ENCODE measurements at regions not wholly inside any gene's neighbourhood (a gene's known extent, or its start where the extent isn't known, plus 50 kb on each side); places are given as distances from the start of the nearest gene placed in this dataset.
"Not testable (repeated sequence)": the region's sequence is repeated elsewhere in the genome, so short reads cannot be mapped to it uniquely, and the experiment has no call there.

DNA sequence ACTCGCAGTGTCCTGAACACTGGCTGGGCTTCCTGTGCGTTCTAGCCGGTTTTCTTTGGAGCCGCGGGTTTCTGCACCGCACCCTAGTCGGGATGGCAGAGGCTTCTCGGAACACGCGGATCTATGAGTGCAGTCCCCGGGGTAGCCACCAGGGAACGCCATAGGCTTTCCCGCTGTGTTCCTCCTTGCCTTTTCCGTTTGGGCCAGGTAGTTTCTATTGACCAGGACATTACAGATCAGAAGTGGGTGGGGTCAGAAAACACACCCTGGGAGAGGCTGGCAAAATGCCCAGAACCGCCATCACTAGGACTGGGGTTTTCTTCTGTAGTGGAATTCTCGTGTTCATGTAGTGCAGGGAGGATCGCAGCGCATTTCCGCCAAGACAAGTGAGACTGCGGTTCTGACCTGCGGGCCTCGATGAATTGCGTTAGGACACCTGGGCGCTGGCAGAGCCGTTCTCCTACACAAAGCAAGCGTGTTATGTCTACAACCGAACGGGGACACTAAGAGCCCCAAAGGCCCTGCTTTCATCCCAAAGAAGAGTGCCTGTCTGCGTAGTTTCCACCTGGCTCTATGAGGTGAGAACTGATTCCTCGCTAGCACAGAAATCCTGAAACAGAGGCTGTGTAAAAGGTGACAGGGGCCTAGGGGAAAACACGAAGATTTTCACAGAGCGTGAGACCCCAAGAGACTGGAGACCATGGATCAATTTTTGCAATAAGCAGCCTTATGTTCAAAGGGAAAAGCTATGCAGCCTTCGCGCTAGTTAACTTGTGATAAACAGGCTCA is 121.5 kb downstream of the PPIAL4G start:
- FAIRE-seq; H3K27ac ChIP-seq (ENCODE audit: control insufficient read depth, insufficient read depth); H3K4me1 ChIP-seq (ENCODE audit: control insufficient read depth, insufficient read depth, low read length); CTCF ChIA-PET; H3K4me3 ChIP-seq; RAD21 ChIA-PET (ENCODE audit: unreplicated experiment); DNase-seq (ENCODE audit: low read depth, low spot score); H3K9ac ChIP-seq (ENCODE audit: control insufficient read depth, insufficient read depth, low read length); in situ Hi-C loops (cut with MboI); BruUV-seq (replicated peaks); H2AFZ ChIP-seq (ENCODE audit: control insufficient read depth, low read depth, low read length); H3K27me3 ChIP-seq (replicated peaks in 1 of 2; ENCODE audit: control insufficient read depth in 2 of 2, insufficient read depth in 2 of 2, low read length in 1 of 2); ATAC-seq; H4K20me1 ChIP-seq (ENCODE audit: control insufficient read depth, insufficient read depth); SMC1A ChIA-PET (ENCODE audit: uncharacterized antibody, unreplicated experiment); H3K36me3 ChIP-seq (ENCODE audit: control insufficient read depth in 2 of 2, insufficient read depth in 2 of 2, low read length in 1 of 2); POLR2A ChIA-PET; H3K9me3 ChIP-seq (replicated peaks; ENCODE audit: control insufficient read depth, insufficient read depth, low read length); H3K79me2 ChIP-seq (ENCODE audit: control insufficient read depth, insufficient read depth, low read length): not testable (repeated sequence)
- 55% methylated on average over 34 of the region's 34 CpGs for WGBS (ENCODE audit: insufficient coverage, insufficient replicate concordance, low lambda C conversion rate, missing lambda C conversion rate)
- intact Hi-C loops (cut with micrococcal nuclease; ENCODE audit: unreplicated experiment) = loop anchor here (1.0 kb wide), 1 partner anchor 10 kb away; no protein-coding TSS in a partner anchor
- TF ChIP-seq RAD21 (IDR thresholded peaks at IDR 0.05; ENCODE audit: insufficient read depth, low read depth, low read length) = 0 out of 2 replicates have a peak, but pooled peaks have one; percentile 6
- TF ChIP-seq, protein P1, sequence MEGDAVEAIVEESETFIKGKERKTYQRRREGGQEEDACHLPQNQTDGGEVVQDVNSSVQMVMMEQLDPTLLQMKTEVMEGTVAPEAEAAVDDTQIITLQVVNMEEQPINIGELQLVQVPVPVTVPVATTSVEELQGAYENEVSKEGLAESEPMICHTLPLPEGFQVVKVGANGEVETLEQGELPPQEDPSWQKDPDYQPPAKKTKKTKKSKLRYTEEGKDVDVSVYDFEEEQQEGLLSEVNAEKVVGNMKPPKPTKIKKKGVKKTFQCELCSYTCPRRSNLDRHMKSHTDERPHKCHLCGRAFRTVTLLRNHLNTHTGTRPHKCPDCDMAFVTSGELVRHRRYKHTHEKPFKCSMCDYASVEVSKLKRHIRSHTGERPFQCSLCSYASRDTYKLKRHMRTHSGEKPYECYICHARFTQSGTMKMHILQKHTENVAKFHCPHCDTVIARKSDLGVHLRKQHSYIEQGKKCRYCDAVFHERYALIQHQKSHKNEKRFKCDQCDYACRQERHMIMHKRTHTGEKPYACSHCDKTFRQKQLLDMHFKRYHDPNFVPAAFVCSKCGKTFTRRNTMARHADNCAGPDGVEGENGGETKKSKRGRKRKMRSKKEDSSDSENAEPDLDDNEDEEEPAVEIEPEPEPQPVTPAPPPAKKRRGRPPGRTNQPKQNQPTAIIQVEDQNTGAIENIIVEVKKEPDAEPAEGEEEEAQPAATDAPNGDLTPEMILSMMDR (IDR thresholded peaks at IDR 0.05 in 2 of 3, conservative IDR thresholded peaks at IDR 0.05 in 1 of 3; ENCODE audit: control insufficient read depth in 2 of 3, extremely low read depth in 1 of 3, insufficient read depth in 1 of 3, low read depth in 3 of 3, low read length in 3 of 3) = peak; percentile 15 to 36 (median 23); a peak in 3 of 6 replicates
- peak overlapping the region; percentile 42; the same call in 1 of the 2 replicates for H3K4me2 ChIP-seq (ENCODE audit: control insufficient read depth, insufficient read depth)

DNA sequence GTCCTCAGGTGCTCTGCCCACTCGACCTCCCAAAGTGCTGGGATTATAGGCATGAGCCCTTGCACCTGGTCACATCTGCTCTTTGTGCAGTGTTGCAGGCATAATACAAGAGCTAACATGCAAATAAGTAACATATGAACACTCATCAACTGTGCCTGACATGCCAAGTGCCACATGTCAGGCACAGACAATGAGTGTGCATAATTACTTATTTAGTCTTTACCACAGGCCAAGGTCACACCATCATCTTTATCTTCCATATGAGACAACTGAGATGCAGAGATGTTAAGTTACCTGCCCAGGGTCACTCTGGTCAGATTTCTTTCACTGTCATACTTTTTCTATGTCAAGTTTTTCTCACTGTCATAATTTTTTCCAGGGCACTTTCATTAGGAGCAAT is 126.1 kb downstream of the PPIAL4G start:
- RAD21 ChIA-PET (ENCODE audit: unreplicated experiment) = no interaction called here
- Histone ChIP-seq H3K79me2 (ENCODE audit: control insufficient read depth, insufficient read depth, low read length) (no peaks in the 10 kb centered on the region), H3K27me3 (replicated peaks in 1 of 2; ENCODE audit: control insufficient read depth in 2 of 2, insufficient read depth in 2 of 2, low read length in 1 of 2) (peaks cover 8 to 10% of the 10 kb centered on the region in 2 experiments; a peak in 3 of 4 replicates), H3K4me2 (ENCODE audit: control insufficient read depth, insufficient read depth) (no peak overlapping the region), H4K20me1 (ENCODE audit: control insufficient read depth, insufficient read depth) (no peaks in the 10 kb centered on the region; the same call in 1 of the 2 replicates), H3K4me1 (ENCODE audit: control insufficient read depth, insufficient read depth, low read length) (no peaks in the 10 kb centered on the region), H3K4me3 (no peak overlapping the region), H3K27ac (ENCODE audit: control insufficient read depth, insufficient read depth) (no peak overlapping the region), H3K9me3 (replicated peaks; ENCODE audit: control insufficient read depth, insufficient read depth, low read length) (no peaks in the 10 kb centered on the region; the same call in 2 of the 3 replicates), H3K36me3 (ENCODE audit: control insufficient read depth in 2 of 2, insufficient read depth in 2 of 2, low read length in 1 of 2) (no peaks in the 10 kb centered on the region), H3K9ac (ENCODE audit: control insufficient read depth, insufficient read depth, low read length) (no peak overlapping the region), H2AFZ (ENCODE audit: control insufficient read depth, low read depth, low read length) (no peak overlapping the region)
- in situ Hi-C loops (cut with MboI) = no loop called here
- POLR2A ChIA-PET = no interaction called here
- TF ChIP-seq ESRRA (IDR thresholded peaks at IDR 0.05; ENCODE audit: low read length) = no peak
- TF ChIP-seq SMAD1 (IDR thresholded peaks at IDR 0.05; ENCODE audit: low read depth, partially characterized antibody) = no peak
- TF ChIP-seq BRCA1 (IDR thresholded peaks at IDR 0.05; ENCODE audit: low read depth, low read length) = no peak
- no peak for TF ChIP-seq CREM (IDR thresholded peaks at IDR 0.05; ENCODE audit: low read depth)
- no peak for TF ChIP-seq ZNF274 (IDR thresholded peaks at IDR 0.05; ENCODE audit: insufficient read depth, insufficient read length)
- no peak for TF ChIP-seq PML (IDR thresholded peaks at IDR 0.05; ENCODE audit: low read length)
- no peak for TF ChIP-seq FOS (IDR thresholded peaks at IDR 0.05; ENCODE audit: borderline replicate concordance, extremely low read depth, insufficient read length)
- TF ChIP-seq, protein P2, sequence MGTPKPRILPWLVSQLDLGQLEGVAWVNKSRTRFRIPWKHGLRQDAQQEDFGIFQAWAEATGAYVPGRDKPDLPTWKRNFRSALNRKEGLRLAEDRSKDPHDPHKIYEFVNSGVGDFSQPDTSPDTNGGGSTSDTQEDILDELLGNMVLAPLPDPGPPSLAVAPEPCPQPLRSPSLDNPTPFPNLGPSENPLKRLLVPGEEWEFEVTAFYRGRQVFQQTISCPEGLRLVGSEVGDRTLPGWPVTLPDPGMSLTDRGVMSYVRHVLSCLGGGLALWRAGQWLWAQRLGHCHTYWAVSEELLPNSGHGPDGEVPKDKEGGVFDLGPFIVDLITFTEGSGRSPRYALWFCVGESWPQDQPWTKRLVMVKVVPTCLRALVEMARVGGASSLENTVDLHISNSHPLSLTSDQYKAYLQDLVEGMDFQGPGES (IDR thresholded peaks at IDR 0.05) = no peak
- SMC1A ChIA-PET (ENCODE audit: uncharacterized antibody, unreplicated experiment) = no interaction called here
- no TSS peak for BruUV-seq (replicated peaks)
- DNase-seq (ENCODE audit: low read depth, low spot score) = no peak
- intact Hi-C loops (cut with micrococcal nuclease; ENCODE audit: unreplicated experiment) = no loop called here
- CTCF ChIA-PET = interaction anchor here (0.9 to 1.2 kb wide), 2 partner anchors 9 to 10 kb away, joined by 3 read pairs; no protein-coding TSS in a partner anchor
- 0% methylated on average over 1 of the region's 1 CpG for WGBS (ENCODE audit: insufficient coverage, insufficient replicate concordance, low lambda C conversion rate, missing lambda C conversion rate)
- ATAC-seq = no peak
- no peak for FAIRE-seq
